Breast epithelium (tissue), 3 donors: ENCODE measurements at regions not wholly inside any gene's neighbourhood (a gene's known extent, or its start where the extent isn't known, plus 50 kb on each side); places are given as distances from the start of the nearest gene placed in this dataset.

Source experiments
- POLR2A ChIP-seq: fragments of 450-650 bp; IDR thresholded peaks from one replicate; pipeline ENCODE4 v1.6.1; 2016; ENCODE audit warnings: antibody characterized with exemption, mild to moderate bottlenecking, moderate library complexity
- POLR2AphosphoS5 ChIP-seq, 3 donors: sonication (generic); formaldehyde crosslinking; IDR thresholded peaks; one replicate each; pipeline ENCODE4 v1.6.1; 2017; ENCODE audit warnings: antibody characterized with exemption in 3 of 3
- TF ChIP-seq, protein P1 (sequence below), 3 donors: fragments of 450-650 bp; IDR thresholded peaks; one replicate each; pipeline ENCODE4 v1.5.1; 2016 to 2017; ENCODE audit warnings: antibody characterized with exemption in 3 of 3, mild to moderate bottlenecking in 3 of 3, moderate library complexity in 3 of 3

DNA sequence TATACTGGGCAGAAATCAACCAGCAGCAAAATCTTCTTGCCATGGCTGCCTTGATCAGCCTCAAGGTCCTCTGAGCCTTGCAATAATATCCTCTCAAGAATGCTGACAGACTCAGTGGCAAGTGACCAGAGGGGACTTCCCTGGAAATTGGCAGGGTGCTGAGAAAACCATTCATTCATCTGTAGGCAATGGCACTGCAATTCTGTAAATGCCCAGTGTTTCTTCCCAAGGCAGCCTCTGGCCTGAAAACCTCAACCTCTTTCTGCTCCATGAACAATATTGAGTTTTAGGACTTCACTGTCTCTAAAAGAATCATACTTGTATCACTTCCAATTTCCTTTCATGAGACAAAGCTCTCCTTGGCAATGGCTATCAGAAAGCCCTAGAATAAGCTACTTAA is 754.3 kb upstream of the TENM3 start:
- TF ChIP-seq, protein P1, sequence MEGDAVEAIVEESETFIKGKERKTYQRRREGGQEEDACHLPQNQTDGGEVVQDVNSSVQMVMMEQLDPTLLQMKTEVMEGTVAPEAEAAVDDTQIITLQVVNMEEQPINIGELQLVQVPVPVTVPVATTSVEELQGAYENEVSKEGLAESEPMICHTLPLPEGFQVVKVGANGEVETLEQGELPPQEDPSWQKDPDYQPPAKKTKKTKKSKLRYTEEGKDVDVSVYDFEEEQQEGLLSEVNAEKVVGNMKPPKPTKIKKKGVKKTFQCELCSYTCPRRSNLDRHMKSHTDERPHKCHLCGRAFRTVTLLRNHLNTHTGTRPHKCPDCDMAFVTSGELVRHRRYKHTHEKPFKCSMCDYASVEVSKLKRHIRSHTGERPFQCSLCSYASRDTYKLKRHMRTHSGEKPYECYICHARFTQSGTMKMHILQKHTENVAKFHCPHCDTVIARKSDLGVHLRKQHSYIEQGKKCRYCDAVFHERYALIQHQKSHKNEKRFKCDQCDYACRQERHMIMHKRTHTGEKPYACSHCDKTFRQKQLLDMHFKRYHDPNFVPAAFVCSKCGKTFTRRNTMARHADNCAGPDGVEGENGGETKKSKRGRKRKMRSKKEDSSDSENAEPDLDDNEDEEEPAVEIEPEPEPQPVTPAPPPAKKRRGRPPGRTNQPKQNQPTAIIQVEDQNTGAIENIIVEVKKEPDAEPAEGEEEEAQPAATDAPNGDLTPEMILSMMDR (IDR thresholded peaks at IDR 0.05) = no peak
- TF ChIP-seq POLR2AphosphoS5 (IDR thresholded peaks at IDR 0.05) (no peak), POLR2A (no peak)
